Prostate gland (tissue), 2 donors: ENCODE measurements at regions not wholly inside any gene's neighbourhood (a gene's known extent, or its start where the extent isn't known, plus 50 kb on each side); places are given as distances from the start of the nearest gene placed in this dataset.

Experiments
- DNase-seq: peaks from one replicate; pipeline ENCODE4 v3.0.0-alpha.2; 2019; ENCODE audit warnings: low spot score
- H3K27ac ChIP-seq, 2 donors: fragments of 200-600 bp; sonication (generic); 2 replicates each; pipeline ENCODE4 v1.5.1; 2017 to 2019
- H3K27me3 ChIP-seq: fragments of 200-600 bp; sonication (generic); replicated peaks from 2 replicates; pipeline ENCODE4 v1.5.1; 2019; ENCODE audit not compliant: insufficient read depth
- H3K36me3 ChIP-seq, 2 donors: fragments of 200-600 bp; sonication (generic); 1 replicate in 1 of 2; 2 replicates in 1 of 2; pipeline versions ENCODE4 v1.5.1 to v1.8.1; 2017 to 2019
- H3K4me1 ChIP-seq: fragments of 200-600 bp; sonication (generic); replicated peaks from 2 replicates; pipeline ENCODE4 v1.5.1; 2019
- H3K4me3 ChIP-seq, 2 donors: fragments of 200-600 bp; sonication (generic); 2 replicates each; pipeline ENCODE4 v1.5.1; 2017 to 2019
- H3K9me3 ChIP-seq: fragments of 200-600 bp; sonication (generic); 2 replicates; pipeline ENCODE4 v1.5.1; 2017
- POLR2A ChIP-seq: fragments of 450-650 bp; IDR thresholded peaks from one replicate; pipeline ENCODE4 v1.6.1; 2016; ENCODE audit warnings: antibody characterized with exemption, mild to moderate bottlenecking
- POLR2AphosphoS5 ChIP-seq: sonication (generic); formaldehyde crosslinking; IDR thresholded peaks from one replicate; pipeline ENCODE4 v1.6.1; 2017; ENCODE audit warnings: antibody characterized with exemption
- WGBS: methylation state at CpG from one replicate; pipeline ENCODE4 v1.1.5; 2018; 5-methylcytosine and 5-hydroxymethylcytosine counted together
- intact Hi-C: fragments of 100-400 bp; cut with DNase I; formaldehyde crosslinking; loops from one replicate; pipeline ENCODE4 v1.14.2; 2022
- TF ChIP-seq, protein P1 (sequence below), 4 experiments: fragments of 200-600 bp in 2 of 4; fragments of 450-650 bp in 2 of 4; sonication (generic) in 2 of 4; IDR thresholded peaks; 1 replicate in 3 of 4; 2 replicates in 1 of 4; pipeline ENCODE4 v1.5.1; 2016 to 2019; ENCODE audit warnings: antibody characterized with exemption in 4 of 4, mild to moderate bottlenecking in 2 of 4, moderate library complexity in 2 of 4

DNA sequence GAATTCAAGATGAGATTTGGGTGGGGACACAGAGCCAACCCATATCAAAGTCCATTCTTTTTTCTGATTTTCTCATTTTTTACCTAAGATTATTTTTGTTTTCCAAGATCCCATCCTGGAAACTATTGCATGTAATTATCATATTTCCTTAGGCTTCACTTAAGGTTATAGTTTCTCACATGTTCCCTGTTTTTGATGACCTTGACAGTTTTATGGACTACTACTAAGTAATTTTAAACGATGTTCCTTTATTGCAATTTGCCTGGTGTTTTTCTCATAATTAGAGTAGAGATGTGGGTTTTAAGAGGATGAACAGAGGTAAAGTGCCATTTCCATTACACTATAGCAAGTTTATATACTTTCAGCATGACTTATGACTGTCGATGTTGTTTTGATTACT, 795.1 kb downstream of the FAT4 start:
- Histone ChIP-seq H3K27me3 (no peaks in the 10 kb centered on the region), H3K27ac (no peak overlapping the region), H3K4me1 (no peaks in the 10 kb centered on the region), H3K9me3 (no peaks in the 10 kb centered on the region), H3K36me3 (no peaks in the 10 kb centered on the region), H3K4me3 (no peak overlapping the region)
- TF ChIP-seq POLR2AphosphoS5 (no peak), POLR2A (no peak)
- TF ChIP-seq, protein P1, sequence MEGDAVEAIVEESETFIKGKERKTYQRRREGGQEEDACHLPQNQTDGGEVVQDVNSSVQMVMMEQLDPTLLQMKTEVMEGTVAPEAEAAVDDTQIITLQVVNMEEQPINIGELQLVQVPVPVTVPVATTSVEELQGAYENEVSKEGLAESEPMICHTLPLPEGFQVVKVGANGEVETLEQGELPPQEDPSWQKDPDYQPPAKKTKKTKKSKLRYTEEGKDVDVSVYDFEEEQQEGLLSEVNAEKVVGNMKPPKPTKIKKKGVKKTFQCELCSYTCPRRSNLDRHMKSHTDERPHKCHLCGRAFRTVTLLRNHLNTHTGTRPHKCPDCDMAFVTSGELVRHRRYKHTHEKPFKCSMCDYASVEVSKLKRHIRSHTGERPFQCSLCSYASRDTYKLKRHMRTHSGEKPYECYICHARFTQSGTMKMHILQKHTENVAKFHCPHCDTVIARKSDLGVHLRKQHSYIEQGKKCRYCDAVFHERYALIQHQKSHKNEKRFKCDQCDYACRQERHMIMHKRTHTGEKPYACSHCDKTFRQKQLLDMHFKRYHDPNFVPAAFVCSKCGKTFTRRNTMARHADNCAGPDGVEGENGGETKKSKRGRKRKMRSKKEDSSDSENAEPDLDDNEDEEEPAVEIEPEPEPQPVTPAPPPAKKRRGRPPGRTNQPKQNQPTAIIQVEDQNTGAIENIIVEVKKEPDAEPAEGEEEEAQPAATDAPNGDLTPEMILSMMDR (IDR thresholded peaks at IDR 0.05) = no peak
- DNase-seq = no peak
- intact Hi-C loops = no loop called here
- 71% methylated on average over 2 of the region's 2 CpGs for WGBS

DNA sequence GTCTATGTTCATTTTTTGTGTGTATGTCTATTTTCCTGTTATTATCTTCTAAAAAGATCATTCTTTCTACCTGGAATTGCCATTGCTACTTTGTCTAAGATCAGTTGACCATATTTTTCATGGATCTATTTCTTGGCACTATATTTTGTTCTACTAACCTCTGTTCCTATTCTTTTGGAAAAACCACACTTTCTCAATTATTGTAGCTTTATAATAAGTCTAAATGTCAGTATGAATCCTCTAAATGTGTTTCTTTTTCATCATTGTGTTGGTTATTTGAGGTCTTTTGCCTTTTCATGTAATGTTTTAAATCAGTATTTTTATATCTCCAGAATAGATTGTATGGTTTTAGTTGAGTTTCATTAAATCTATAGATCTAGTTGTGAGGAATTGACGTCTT, 798.3 kb downstream of the FAT4 start:
- TF ChIP-seq, protein P1 (IDR thresholded peaks at IDR 0.05) = no peak
- no peak for TF ChIP-seq POLR2AphosphoS5
- no peak for TF ChIP-seq POLR2A
- intact Hi-C loops = no loop called here

DNA sequence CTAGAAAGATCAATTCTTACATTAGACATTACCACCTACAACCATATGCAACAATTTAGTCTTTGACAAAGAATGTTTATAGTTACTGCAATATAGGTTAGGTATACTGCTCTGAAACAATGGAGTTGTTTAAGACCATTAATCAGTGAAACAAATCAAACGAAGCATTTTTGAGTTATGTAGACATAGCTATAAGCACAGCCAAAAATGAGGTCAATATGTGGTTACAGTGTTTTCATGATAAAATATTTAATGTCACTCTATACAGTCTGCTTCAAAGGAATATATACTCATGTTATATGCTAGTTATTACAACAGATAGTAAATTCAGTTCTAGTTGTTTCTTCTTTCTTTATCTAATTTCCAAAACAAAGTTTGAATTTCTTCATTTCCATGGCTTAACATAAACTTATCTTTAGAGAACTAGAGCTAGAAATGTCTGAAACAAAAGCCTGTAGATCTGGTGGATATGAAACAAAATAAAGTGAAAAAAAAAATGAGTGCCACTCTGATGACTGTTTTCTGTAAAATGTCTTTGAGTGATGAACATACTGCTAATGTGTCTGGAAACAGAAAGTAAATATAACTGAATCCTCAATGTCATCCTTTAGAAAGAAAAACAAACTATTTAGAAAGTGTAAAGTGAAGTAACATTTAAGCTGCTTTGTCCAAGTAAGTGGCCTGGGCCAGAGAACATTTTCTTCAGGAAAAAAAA, 809.0 kb downstream of the FAT4 start:
- DNase-seq = no peak
- H3K9me3 ChIP-seq = no peaks in the 10 kb centered on the region
- no peaks in the 10 kb centered on the region for H3K27me3 ChIP-seq
- H3K36me3 ChIP-seq = no peaks in the 10 kb centered on the region
- intact Hi-C loops = no loop called here
- H3K4me1 ChIP-seq = no peaks in the 10 kb centered on the region
- no peak overlapping the region for H3K27ac ChIP-seq
- H3K4me3 ChIP-seq = no peak overlapping the region
- WGBS = 24% methylated on average over 1 of the region's 1 CpG
- no peak for TF ChIP-seq POLR2A
- TF ChIP-seq POLR2AphosphoS5 = no peak

More for the DNA sequence above, 798.3 kb downstream of the FAT4 start:
- no peak overlapping the region for H3K4me3 ChIP-seq
- H3K27me3 ChIP-seq = no peaks in the 10 kb centered on the region
- DNase-seq = no peak
- no peaks in the 10 kb centered on the region for H3K4me1 ChIP-seq
- no peaks in the 10 kb centered on the region for H3K9me3 ChIP-seq
- H3K36me3 ChIP-seq = no peaks in the 10 kb centered on the region
- no peak overlapping the region for H3K27ac ChIP-seq
- WGBS = 96% methylated on average over 1 of the region's 1 CpG

DNA sequence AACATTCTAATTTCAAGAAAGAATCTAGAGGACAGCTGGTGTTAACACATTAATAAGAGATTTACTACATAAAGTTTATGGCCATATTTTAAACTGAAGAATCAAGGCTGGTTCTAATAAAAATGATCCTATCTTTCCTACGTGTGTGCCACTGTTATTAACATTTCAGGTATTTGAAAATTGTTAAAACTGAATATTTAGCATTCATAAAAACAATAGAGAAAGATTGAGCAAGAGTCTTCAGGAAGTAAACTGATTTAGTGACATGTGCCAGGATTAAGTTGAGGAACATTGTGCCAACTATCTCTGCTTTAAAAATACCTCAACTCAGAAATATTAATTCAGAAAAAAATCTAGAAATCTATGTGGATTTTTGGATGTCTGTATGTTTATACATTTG, 810.1 kb downstream of the FAT4 start:
- Histone ChIP-seq H3K27ac (no peak overlapping the region), H3K9me3 (no peaks in the 10 kb centered on the region), H3K4me3 (no peak overlapping the region), H3K36me3 (no peaks in the 10 kb centered on the region), H3K27me3 (no peaks in the 10 kb centered on the region), H3K4me1 (no peaks in the 10 kb centered on the region)
- WGBS = 22% methylated on average over 1 of the region's 1 CpG
- TF ChIP-seq POLR2A (no peak), POLR2AphosphoS5 (no peak)
- TF ChIP-seq, protein P1 (IDR thresholded peaks at IDR 0.05) = no peak
- no peak for DNase-seq
- intact Hi-C loops = no loop called here

DNA sequence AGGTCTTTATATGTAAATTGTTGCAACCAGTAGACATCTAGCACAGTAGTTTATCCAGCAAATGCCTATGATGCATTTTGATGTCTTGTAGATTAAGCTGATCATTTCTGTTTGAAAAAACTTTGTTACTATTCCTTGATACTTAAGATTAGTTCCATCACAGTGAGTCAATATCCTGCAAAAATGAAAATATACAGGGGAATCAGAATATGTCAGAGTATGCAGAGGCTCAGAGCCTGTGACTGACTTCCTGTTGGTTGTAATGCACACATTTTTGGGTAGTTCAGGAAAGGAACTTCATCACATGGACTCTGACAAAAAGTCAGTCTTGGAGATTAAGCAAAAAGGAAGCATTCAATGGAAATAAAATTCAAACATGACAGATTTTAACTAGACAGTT, 815.5 kb downstream of the FAT4 start:
- TF ChIP-seq POLR2A = no peak
- TF ChIP-seq, protein P1 (IDR thresholded peaks at IDR 0.05) = no peak
- TF ChIP-seq POLR2AphosphoS5 = no peak
- no peak for DNase-seq
- no peaks in the 10 kb centered on the region for H3K4me1 ChIP-seq
- H3K36me3 ChIP-seq = no peaks in the 10 kb centered on the region
- H3K27me3 ChIP-seq = no peaks in the 10 kb centered on the region
- H3K4me3 ChIP-seq = no peak overlapping the region
- no peaks in the 10 kb centered on the region for H3K9me3 ChIP-seq
- H3K27ac ChIP-seq = no peak overlapping the region
- intact Hi-C loops = no loop called here
